KOPT-K1 (cell line): ENCODE measurements at regions not wholly inside any gene's neighbourhood (a gene's known extent, or its start where the extent isn't known, plus 50 kb on each side); places are given as distances from the start of the nearest gene placed in this dataset.

ENCODE experiments used
- H3K27ac ChIP-seq: fragments of 200-600 bp; sonication (generic); 2 replicates; pipeline ENCODE4 v1.5.1; 2016; ENCODE audit warnings: antibody characterized with exemption, mild to moderate bottlenecking, low read depth, low read length; ENCODE audit not compliant: poor library complexity, severe bottlenecking
- H3K36me3 ChIP-seq: fragments of 200-600 bp; sonication (generic); 2 replicates; pipeline ENCODE4 v1.5.1; 2017; ENCODE audit warnings: antibody characterized with exemption, mild to moderate bottlenecking, low read length, moderate library complexity; ENCODE audit not compliant: insufficient read depth
- H3K9me3 ChIP-seq: fragments of 200-600 bp; sonication (generic); 2 replicates; pipeline ENCODE4 v1.5.1; 2017; ENCODE audit warnings: antibody characterized with exemption, low read length, mild to moderate bottlenecking; ENCODE audit not compliant: insufficient read depth, poor library complexity, severe bottlenecking

- Histone ChIP-seq H3K27ac (no peak overlapping the region), H3K9me3 (no peaks in the 10 kb centered on the region), H3K36me3 (no peaks in the 10 kb centered on the region)
Observed at GRCh38 chr4:83716874-83717273, 181.0 kb downstream of the GPAT3 start.

DNA sequence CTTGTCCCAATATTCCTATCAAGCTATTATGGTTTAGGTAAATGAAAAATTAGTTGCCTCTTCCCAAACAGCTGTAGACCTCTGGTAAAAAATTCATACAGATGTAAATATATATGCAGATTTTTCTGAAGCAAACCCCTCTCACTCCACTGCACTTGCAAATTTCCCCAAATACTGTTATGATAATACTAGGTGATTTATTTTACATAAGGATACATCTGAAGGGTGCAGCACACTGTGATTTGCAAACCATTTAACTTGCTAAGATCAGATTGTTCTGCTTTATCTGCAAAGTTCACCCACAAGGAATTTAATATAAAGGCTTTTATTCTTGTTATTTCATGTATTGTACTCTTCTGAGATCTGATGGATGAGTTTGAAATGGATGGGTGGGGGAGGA, 177.0 kb downstream of the GPAT3 start:
- Histone ChIP-seq H3K9me3 (no peaks in the 10 kb centered on the region), H3K27ac (no peak overlapping the region), H3K36me3 (no peaks in the 10 kb centered on the region)

- no peaks in the 10 kb centered on the region for H3K9me3 ChIP-seq
- no peaks in the 10 kb centered on the region for H3K36me3 ChIP-seq
- H3K27ac ChIP-seq: no peak overlapping the region
Observed at GRCh38 chr4:83709627-83710026, 173.7 kb downstream of the GPAT3 start.

GRCh38 chr4:83708500-83709175, 172.7 kb downstream of the GPAT3 start:
- no peaks in the 10 kb centered on the region for H3K36me3 ChIP-seq
- no peaks in the 10 kb centered on the region for H3K9me3 ChIP-seq
- H3K27ac ChIP-seq: no peak overlapping the region

DNA sequence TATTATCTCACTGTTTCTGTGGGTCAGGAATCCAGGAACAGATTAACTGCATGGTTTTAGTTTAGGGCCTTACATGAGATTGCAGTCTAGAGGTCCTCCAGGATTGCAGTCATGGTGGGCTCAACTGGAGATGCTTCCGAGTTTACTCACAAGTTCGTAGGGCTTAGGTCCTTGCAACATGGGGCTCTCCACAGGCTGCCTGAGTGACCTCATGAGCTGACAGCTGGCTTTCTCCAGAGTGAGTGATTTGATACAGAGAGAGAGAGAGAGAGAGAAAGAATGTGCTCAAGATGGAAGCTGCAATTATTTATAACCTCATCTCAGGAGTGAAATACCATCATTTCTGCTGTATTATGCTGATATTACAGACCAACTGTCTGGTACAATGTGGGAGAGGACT, 168.9 kb downstream of the GPAT3 start:
- H3K36me3 ChIP-seq: no peaks in the 10 kb centered on the region
- H3K27ac ChIP-seq: no peak overlapping the region
- H3K9me3 ChIP-seq: peaks cover 12% of the 10 kb centered on the region

- no peaks in the 10 kb centered on the region for H3K36me3 ChIP-seq
Observed at GRCh38 chr4:83703752-83704151, 167.8 kb downstream of the GPAT3 start.

DNA sequence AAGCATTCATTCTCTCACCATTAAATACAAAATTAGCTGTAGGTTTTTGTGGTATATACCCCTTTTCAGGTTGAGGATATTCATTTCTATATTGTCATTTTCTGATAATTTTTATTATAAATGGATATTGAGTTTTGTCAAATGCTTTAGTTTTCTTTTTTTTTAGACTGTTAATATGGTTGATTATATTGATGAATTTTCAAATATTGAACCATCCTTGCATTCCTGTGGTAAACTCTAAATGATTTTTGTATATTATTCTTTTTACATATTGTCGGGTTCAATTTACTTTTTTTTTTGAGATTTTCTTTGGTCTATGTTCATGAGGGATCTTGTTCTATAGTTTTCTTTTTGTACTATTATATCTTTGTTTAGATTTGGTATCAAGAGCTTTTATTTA, 165.1 kb downstream of the GPAT3 start:
- Histone ChIP-seq H3K27ac (no peak overlapping the region), H3K9me3 (peaks cover 12% of the 10 kb centered on the region), H3K36me3 (no peaks in the 10 kb centered on the region)

More at GRCh38 chr4:83703752-83704151, 167.8 kb downstream of the GPAT3 start:
- H3K9me3 ChIP-seq: peaks cover 12% of the 10 kb centered on the region
- H3K27ac ChIP-seq: no peak overlapping the region

- Histone ChIP-seq H3K9me3 (peaks cover 12% of the 10 kb centered on the region), H3K36me3 (no peaks in the 10 kb centered on the region), H3K27ac (no peak overlapping the region)
Observed at GRCh38 chr4:83699358-83699757, 163.4 kb downstream of the GPAT3 start.

DNA sequence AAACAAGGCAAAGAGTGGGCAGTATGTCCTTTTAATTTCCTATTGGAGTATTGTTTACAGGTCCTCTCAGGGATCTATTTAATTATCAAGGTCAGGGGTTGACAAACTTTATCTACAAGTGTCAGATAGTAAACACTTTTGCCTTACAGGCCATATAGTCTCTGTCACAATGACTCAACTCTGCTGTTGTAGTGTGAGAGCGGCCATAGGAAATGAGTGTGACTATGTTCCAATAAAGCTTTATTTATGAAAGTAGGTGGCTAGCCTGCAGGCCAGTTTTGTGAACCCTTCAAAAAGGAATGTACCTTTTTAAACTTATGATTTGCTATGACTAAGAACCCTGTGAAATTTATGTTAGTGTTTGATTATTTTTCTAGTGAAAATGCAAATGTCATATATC, 156.1 kb downstream of the GPAT3 start:
- no peaks in the 10 kb centered on the region for H3K36me3 ChIP-seq
- no peaks in the 10 kb centered on the region for H3K9me3 ChIP-seq
- no peak overlapping the region for H3K27ac ChIP-seq

DNA sequence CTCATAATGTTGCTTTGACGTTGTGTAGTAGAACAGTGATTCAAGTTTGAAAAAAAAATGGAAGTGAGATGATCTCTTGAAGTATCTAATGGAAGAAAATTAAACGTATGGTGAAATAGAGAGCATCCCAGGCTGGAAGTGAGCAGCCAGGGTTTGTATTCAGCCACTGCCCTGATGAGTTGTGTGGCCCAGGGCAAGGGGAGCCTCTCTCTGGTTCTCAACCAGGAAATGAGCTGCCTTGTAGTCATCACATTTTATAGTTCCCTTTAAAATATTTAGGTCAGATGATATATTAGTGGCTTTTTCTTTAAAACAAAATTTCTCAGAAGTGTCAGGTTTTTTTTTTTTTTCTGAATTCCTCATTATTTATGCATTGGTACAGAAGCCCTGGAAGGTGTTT, 150.3 kb downstream of the GPAT3 start:
- no peak overlapping the region for H3K27ac ChIP-seq
- no peaks in the 10 kb centered on the region for H3K36me3 ChIP-seq
- H3K9me3 ChIP-seq: no peaks in the 10 kb centered on the region

DNA sequence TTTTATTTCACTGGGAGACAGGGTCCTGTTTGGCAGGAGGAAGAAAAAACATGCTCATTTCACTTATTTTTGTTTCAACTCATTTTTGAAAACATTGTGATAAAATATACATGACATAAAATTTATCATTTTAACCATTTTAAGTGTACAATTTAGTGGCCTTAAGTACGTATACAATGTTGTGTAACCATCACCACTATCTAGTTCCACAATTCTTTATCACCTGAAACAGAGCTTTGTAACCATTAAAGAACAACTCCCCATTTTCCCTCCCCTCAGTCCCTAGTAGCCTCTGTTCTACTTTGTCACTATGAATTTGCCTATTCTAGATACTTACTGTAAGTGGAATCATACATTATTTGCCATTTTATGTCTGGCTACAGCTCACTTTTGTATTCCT, 143.8 kb downstream of the GPAT3 start:
- no peak overlapping the region for H3K27ac ChIP-seq
- no peaks in the 10 kb centered on the region for H3K9me3 ChIP-seq
- H3K36me3 ChIP-seq: no peaks in the 10 kb centered on the region

GRCh38 chr4:83679254-83679653, 143.3 kb downstream of the GPAT3 start:
- no peak overlapping the region for H3K27ac ChIP-seq
- no peaks in the 10 kb centered on the region for H3K36me3 ChIP-seq
- H3K9me3 ChIP-seq: no peaks in the 10 kb centered on the region

- H3K9me3 ChIP-seq: no peaks in the 10 kb centered on the region
- H3K36me3 ChIP-seq: no peaks in the 10 kb centered on the region
- no peak overlapping the region for H3K27ac ChIP-seq
Observed at GRCh38 chr4:83677656-83678055, 141.7 kb downstream of the GPAT3 start.

GRCh38 chr4:83664741-83665140, 128.8 kb downstream of the GPAT3 start:
- no peaks in the 10 kb centered on the region for H3K9me3 ChIP-seq
- H3K27ac ChIP-seq: no peak overlapping the region
- no peaks in the 10 kb centered on the region for H3K36me3 ChIP-seq

DNA sequence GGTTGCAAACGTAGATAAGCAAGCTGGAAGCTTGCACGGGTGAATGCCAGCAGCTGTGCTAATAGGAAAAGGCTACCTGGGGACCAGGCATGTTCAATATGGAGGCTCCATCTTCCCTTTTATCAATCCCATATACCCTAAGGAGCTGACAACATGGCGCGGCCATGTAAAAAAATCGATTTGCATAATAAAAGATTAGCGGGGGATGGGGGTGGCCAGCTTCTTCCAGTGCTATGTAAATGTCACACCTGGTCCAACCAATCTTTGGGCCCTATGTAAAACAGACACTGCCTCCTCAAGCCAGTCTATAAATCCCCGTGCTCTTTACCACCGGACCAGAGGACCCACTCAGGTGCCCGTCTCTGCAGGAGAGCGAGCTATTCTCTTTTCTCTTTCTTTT, 128.2 kb downstream of the GPAT3 start:
- no peaks in the 10 kb centered on the region for H3K36me3 ChIP-seq
- no peaks in the 10 kb centered on the region for H3K9me3 ChIP-seq
- H3K27ac ChIP-seq: no peak overlapping the region

GRCh38 chr4:83662204-83662603, 126.3 kb downstream of the GPAT3 start:
- H3K27ac ChIP-seq: no peak overlapping the region
- no peaks in the 10 kb centered on the region for H3K9me3 ChIP-seq
- no peaks in the 10 kb centered on the region for H3K36me3 ChIP-seq
